ENCODE measurements at regions not wholly inside any gene's neighbourhood (a gene's known extent, or its start where the extent isn't known, plus 50 kb on each side); places are given as distances from the start of the nearest gene placed in this dataset.

DNA sequence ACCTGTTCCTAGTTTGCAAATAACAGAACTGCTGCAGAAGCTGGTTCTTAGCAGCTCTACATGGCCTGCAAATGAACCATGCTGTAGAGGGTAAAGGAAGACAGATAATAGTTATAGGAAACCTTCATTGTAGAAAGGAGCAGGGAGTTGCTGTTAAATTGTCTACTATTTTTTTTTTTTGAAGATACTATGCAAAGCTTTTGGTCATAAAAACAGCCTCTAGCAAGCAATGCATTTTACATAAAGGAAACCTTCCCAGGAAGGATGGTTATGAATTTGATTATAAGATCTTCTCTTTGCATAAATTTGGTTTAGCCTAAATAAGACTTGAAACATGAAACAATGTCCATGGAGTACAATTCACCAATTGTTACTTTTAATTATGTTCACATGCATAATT is 793.4 kb downstream of the SLC4A3 start:
- intact Hi-C loops (cut with DNase I), result no loop called here
- no peak overlapping the region for H3K27ac ChIP-seq
- no peaks in the 10 kb centered on the region for H3K9me3 ChIP-seq
- no peaks in the 10 kb centered on the region for H3K36me3 ChIP-seq
- TF ChIP-seq POLR2A (IDR thresholded peaks at IDR 0.05), result no peak
- TF ChIP-seq, protein P1, sequence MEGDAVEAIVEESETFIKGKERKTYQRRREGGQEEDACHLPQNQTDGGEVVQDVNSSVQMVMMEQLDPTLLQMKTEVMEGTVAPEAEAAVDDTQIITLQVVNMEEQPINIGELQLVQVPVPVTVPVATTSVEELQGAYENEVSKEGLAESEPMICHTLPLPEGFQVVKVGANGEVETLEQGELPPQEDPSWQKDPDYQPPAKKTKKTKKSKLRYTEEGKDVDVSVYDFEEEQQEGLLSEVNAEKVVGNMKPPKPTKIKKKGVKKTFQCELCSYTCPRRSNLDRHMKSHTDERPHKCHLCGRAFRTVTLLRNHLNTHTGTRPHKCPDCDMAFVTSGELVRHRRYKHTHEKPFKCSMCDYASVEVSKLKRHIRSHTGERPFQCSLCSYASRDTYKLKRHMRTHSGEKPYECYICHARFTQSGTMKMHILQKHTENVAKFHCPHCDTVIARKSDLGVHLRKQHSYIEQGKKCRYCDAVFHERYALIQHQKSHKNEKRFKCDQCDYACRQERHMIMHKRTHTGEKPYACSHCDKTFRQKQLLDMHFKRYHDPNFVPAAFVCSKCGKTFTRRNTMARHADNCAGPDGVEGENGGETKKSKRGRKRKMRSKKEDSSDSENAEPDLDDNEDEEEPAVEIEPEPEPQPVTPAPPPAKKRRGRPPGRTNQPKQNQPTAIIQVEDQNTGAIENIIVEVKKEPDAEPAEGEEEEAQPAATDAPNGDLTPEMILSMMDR (IDR thresholded peaks at IDR 0.05), result no peak
- H3K4me3 ChIP-seq, result no peak overlapping the region
- no peak for DNase-seq
- no peaks in the 10 kb centered on the region for H3K27me3 ChIP-seq
- no peaks in the 10 kb centered on the region for H3K4me1 ChIP-seq (ENCODE audit: insufficient read depth)

DNA sequence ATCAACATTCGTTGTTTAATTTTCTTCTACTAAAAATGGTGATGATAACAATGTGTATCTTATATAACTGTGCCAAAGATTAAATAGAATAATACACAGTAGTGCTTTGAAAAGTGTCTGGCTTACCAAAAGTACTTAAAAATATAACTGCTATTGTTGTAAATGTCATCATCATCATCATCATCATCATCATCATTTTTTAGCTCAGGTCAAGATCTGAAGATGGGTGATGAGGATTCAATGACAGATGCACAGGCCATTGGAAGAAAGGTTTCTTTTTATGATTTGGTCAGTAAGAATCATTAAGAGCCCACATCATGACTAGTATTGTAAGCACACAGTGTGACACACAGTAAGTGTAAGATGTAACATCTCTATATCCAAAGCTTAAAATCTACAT is 795.2 kb downstream of the SLC4A3 start:
- Histone ChIP-seq H3K9me3 (no peaks in the 10 kb centered on the region), H3K4me3 (no peak overlapping the region), H3K36me3 (no peaks in the 10 kb centered on the region), H3K4me1 (ENCODE audit: insufficient read depth) (no peaks in the 10 kb centered on the region), H3K27me3 (no peaks in the 10 kb centered on the region), H3K27ac (no peak overlapping the region)
- TF ChIP-seq EP300 (IDR thresholded peaks at IDR 0.05), result no peak
- TF ChIP-seq POLR2A (IDR thresholded peaks at IDR 0.05), result no peak
- TF ChIP-seq, protein P1 (IDR thresholded peaks at IDR 0.05), result no peak
- 28 to 52% (median 33%) methylated on average over 1 of the region's 1 CpG for WGBS, 3 donors
- intact Hi-C loops (cut with DNase I), result no loop called here
- DNase-seq, result no peak

DNA sequence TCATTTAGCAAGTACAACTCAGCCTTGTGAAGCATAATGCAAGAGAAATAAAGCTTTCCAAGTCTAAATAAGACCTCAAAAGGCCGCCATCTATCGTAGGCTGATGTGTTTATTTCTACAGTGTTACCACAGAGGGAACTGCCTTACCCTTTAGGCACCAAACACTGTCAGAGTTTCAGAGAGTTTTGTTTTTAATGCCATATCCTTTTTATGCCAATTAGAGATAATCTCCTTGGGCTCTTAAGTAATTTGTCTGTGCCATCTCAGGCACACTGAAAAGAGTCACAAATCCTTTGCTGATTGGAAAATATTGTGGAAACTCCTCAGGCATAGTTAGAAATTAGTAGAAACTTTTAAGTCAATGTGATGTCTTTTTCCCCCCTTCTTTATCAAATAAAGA is 797.1 kb downstream of the SLC4A3 start:
- Histone ChIP-seq H3K27me3 (no peaks in the 10 kb centered on the region), H3K36me3 (no peaks in the 10 kb centered on the region), H3K27ac (no peak overlapping the region), H3K4me3 (no peak overlapping the region), H3K9me3 (no peaks in the 10 kb centered on the region), H3K4me1 (ENCODE audit: insufficient read depth) (no peaks in the 10 kb centered on the region)
- intact Hi-C loops (cut with DNase I), result no loop called here
- TF ChIP-seq, protein P1 (IDR thresholded peaks at IDR 0.05), result no peak
- no peak for TF ChIP-seq POLR2A (IDR thresholded peaks at IDR 0.05)
- no peak for TF ChIP-seq EP300 (IDR thresholded peaks at IDR 0.05)
- DNase-seq, result no peak
- WGBS, 3 donors, result 63 to 82% (median 66%) methylated on average over 2 of the region's 2 CpGs

DNA sequence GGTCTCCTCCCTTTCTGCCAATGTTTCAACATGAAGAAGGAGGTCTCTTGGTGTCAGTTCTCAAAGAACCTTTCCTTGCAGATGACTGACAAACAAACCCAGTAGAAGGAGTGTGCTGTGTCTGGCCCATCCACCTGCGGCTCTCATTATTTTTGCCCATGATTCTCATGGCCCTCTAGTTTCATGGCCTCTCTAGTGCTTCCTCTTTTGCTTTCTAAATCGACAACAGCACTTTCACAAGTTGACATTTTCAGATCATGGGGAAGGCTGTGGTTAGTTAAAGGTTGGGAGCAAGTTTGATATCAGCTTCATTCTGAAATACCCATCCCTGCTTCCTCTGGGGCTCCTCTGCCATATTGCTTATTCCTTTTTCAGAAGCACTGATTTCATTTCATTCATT is 805.2 kb downstream of the SLC4A3 start:
- H3K4me1 ChIP-seq (ENCODE audit: insufficient read depth), result no peaks in the 10 kb centered on the region
- H3K9me3 ChIP-seq, result no peaks in the 10 kb centered on the region
- no peak overlapping the region for H3K27ac ChIP-seq
- H3K36me3 ChIP-seq, result no peaks in the 10 kb centered on the region
- WGBS, 3 donors, result 88 to 95% (median 89%) methylated on average over 2 of the region's 2 CpGs
- no peak overlapping the region for H3K4me3 ChIP-seq
- DNase-seq, result no peak
- intact Hi-C loops (cut with DNase I), result no loop called here
- TF ChIP-seq POLR2A (IDR thresholded peaks at IDR 0.05) (no peak), EP300 (IDR thresholded peaks at IDR 0.05) (no peak)
- TF ChIP-seq, protein P1 (IDR thresholded peaks at IDR 0.05), result no peak
- no peaks in the 10 kb centered on the region for H3K27me3 ChIP-seq

DNA sequence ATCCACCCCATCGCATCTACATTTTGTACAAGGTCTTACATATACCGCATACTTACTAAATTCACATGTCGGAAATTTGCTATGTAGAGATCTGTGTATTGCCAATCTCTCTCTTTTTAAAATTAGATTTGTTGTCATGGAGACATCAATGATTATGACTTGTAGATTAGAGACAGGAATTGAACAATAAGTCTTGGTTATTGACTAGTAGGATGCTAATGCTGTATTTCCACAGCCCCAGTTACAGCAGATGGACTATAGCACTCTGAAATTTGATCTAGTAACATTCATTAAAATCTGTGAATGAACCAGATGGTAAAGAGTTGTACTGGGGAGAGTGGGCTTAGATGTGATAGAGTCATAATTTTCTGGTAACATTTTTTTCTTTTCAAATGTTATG is 805.7 kb downstream of the SLC4A3 start:
- intact Hi-C loops (cut with DNase I), result no loop called here
- TF ChIP-seq POLR2A (IDR thresholded peaks at IDR 0.05), result no peak
- TF ChIP-seq, protein P1 (IDR thresholded peaks at IDR 0.05), result no peak
- TF ChIP-seq EP300 (IDR thresholded peaks at IDR 0.05), result no peak
- Histone ChIP-seq H3K36me3 (no peaks in the 10 kb centered on the region), H3K27ac (no peak overlapping the region), H3K9me3 (no peaks in the 10 kb centered on the region), H3K4me1 (ENCODE audit: insufficient read depth) (no peaks in the 10 kb centered on the region), H3K27me3 (no peaks in the 10 kb centered on the region), H3K4me3 (no peak overlapping the region)
- WGBS, 3 donors, result 97 to 99% (median 97%) methylated on average over 3 of the region's 3 CpGs
- no peak for DNase-seq
